8988T (cell line): ENCODE measurements at regions not wholly inside any gene's neighbourhood (a gene's known extent, or its start where the extent isn't known, plus 50 kb on each side); places are given as distances from the start of the nearest gene placed in this dataset.
"Not testable (repeated sequence)": the region's sequence is repeated elsewhere in the genome, so short reads cannot be mapped to it uniquely, and the experiment has no call there.

ENCODE experiments used
- DNase-seq: peaks from one replicate; pipeline ENCODE4 v3.0.0; 2011

GRCh38 chr3:161920196-161920595 is 423.6 kb downstream of the OTOL1 start:
- DNase-seq: no peak

GRCh38 chr3:161925749-161926360 is 429.2 kb downstream of the OTOL1 start:
- no peak for DNase-seq

GRCh38 chr3:161927131-161927530 is 430.5 kb downstream of the OTOL1 start:
- no peak for DNase-seq

- DNase-seq: no peak
Measured at GRCh38 chr3:161939918-161940620, 443.5 kb downstream of the OTOL1 start.

- DNase-seq: no peak
Measured at GRCh38 chr3:161940621-161940965, 444.0 kb downstream of the OTOL1 start.

- no peak for DNase-seq
Measured at GRCh38 chr3:161941891-161942290, 445.3 kb downstream of the OTOL1 start.

- not testable (repeated sequence) for DNase-seq
Measured at GRCh38 chr3:161943801-161944345, 447.3 kb downstream of the OTOL1 start.

- DNase-seq: no peak
Measured at GRCh38 chr3:161946443-161946960, 449.9 kb downstream of the OTOL1 start.

GRCh38 chr3:161950318-161950868 is 453.8 kb downstream of the OTOL1 start:
- DNase-seq: no peak

GRCh38 chr3:161957467-161957866 is 460.9 kb downstream of the OTOL1 start:
- DNase-seq: no peak

GRCh38 chr3:161964857-161965256 is 468.2 kb downstream of the OTOL1 start:
- DNase-seq: no peak

- DNase-seq: no peak
Measured at GRCh38 chr3:161969867-161970266, 473.3 kb downstream of the OTOL1 start.

GRCh38 chr3:161975201-161975600 is 478.6 kb downstream of the OTOL1 start:
- no peak for DNase-seq

- DNase-seq: no peak
Measured at GRCh38 chr3:161977063-161977462, 480.5 kb downstream of the OTOL1 start.

- DNase-seq: no peak
Measured at GRCh38 chr3:161977850-161978249, 481.2 kb downstream of the OTOL1 start.

- DNase-seq: no peak
Measured at GRCh38 chr3:161987933-161988332, 491.3 kb downstream of the OTOL1 start.

- no peak for DNase-seq
Measured at GRCh38 chr3:161989012-161989411, 492.4 kb downstream of the OTOL1 start.

- no peak for DNase-seq
Measured at GRCh38 chr3:161990036-161990435, 493.4 kb downstream of the OTOL1 start.

- no peak for DNase-seq
Measured at GRCh38 chr3:161991901-161992540, 495.4 kb downstream of the OTOL1 start.

GRCh38 chr3:161999846-162000245 is 503.2 kb downstream of the OTOL1 start:
- DNase-seq: no peak

- DNase-seq: no peak
Measured at GRCh38 chr3:162007722-162008121, 511.1 kb downstream of the OTOL1 start.

GRCh38 chr3:162012633-162013032 is 516.0 kb downstream of the OTOL1 start:
- DNase-seq: no peak

- DNase-seq: no peak
Measured at GRCh38 chr3:162014284-162014683, 517.7 kb downstream of the OTOL1 start.

- DNase-seq: no peak
Measured at GRCh38 chr3:162015856-162016255, 519.2 kb downstream of the OTOL1 start.
